Gastroesophageal sphincter (tissue), 3 donors: ENCODE measurements at regions not wholly inside any gene's neighbourhood (a gene's known extent, or its start where the extent isn't known, plus 50 kb on each side); places are given as distances from the start of the nearest gene placed in this dataset.

Experiments
- CTCF ChIP-seq, 4 experiments: fragments of 200-600 bp in 2 of 4; fragments of 450-650 bp in 2 of 4; sonication (generic) in 1 of 4; IDR thresholded peaks; one replicate each; pipeline ENCODE4 v1.5.1; 2017 to 2019; ENCODE audit warnings: antibody characterized with exemption in 4 of 4, mild to moderate bottlenecking in 2 of 4, moderate library complexity in 2 of 4
- POLR2A ChIP-seq, 2 donors: fragments of 450-650 bp; IDR thresholded peaks; one replicate each; pipeline ENCODE4 v1.6.1; 2017; ENCODE audit warnings: antibody characterized with exemption in 2 of 2, mild to moderate bottlenecking in 2 of 2, moderate library complexity in 1 of 2

- TF ChIP-seq CTCF (IDR thresholded peaks at IDR 0.05), result no peak
- TF ChIP-seq POLR2A (IDR thresholded peaks at IDR 0.05), result no peak
Measured at GRCh38 chr5:158202801-158203200, 343.9 kb upstream of the CLINT1 start.
